H1 (cell line): ENCODE measurements at regions not wholly inside any gene's neighbourhood (a gene's known extent, or its start where the extent isn't known, plus 50 kb on each side); places are given as distances from the start of the nearest gene placed in this dataset.

Experiments
- CTCF ChIA-PET: fragments of 300-600 bp; sonication (Branson Sonifier 250); formaldehyde crosslinking; loops from one replicate; lab custom pipeline; 2021; ENCODE audit not compliant: partially characterized antibody; lab: Charles Lee
- POLR2A ChIA-PET: fragments of 300-600 bp; sonication (Branson Sonifier 250); formaldehyde crosslinking; loops from one replicate; lab custom pipeline; 2021; ENCODE audit warnings: inconsistent platforms; ENCODE audit not compliant: partially characterized antibody; lab: Charles Lee
- DNase-seq, 2 experiments: peaks; one replicate each; pipeline versions ENCODE4 v3.0.0 to v3.0.0-alpha.2; 2010 to 2022; ENCODE audit warnings: low spot score in 2 of 2, low read depth in 1 of 2, mixed read lengths in 1 of 2
- FAIRE-seq: peaks from 2 replicates; lab custom pipeline; 2011; peaks lifted over from hg19 to GRCh38; lab: Jason Lieb, UNC
- H2AFZ ChIP-seq: 2 replicates; pipeline ENCODE4 v1.8.1; 2012; ENCODE audit warnings: low read length, inconsistent platforms
- H2AK5ac ChIP-seq: 2 replicates; pipeline ENCODE4 v1.6.1; 2013; ENCODE audit warnings: low read depth, low read length
- H2BK120ac ChIP-seq: replicated peaks from 2 replicates; pipeline ENCODE3; 2013; ENCODE audit warnings: low read depth, low read length, inconsistent platforms
- H2BK12ac ChIP-seq: 2 replicates; pipeline ENCODE4 v1.6.1; 2013; ENCODE audit warnings: low read depth, low read length
- H2BK15ac ChIP-seq: 2 replicates; pipeline ENCODE4 v1.6.1; 2013; ENCODE audit warnings: low read length
- H2BK20ac ChIP-seq: 2 replicates; pipeline ENCODE4 v1.6.1; 2013; ENCODE audit warnings: low read length
- H2BK5ac ChIP-seq: 2 replicates; pipeline ENCODE4 v1.6.1; 2013; ENCODE audit warnings: low read depth, low read length
- H3K14ac ChIP-seq: 2 replicates; pipeline ENCODE4 v1.6.1; 2013; ENCODE audit warnings: inconsistent platforms; ENCODE audit not compliant: insufficient read length
- H3K18ac ChIP-seq: 2 replicates; pipeline ENCODE4 v1.6.1; 2013; ENCODE audit warnings: low read length; ENCODE audit errors: extremely low read depth
- H3K23ac ChIP-seq: 2 replicates; pipeline ENCODE4 v1.6.1; 2013; ENCODE audit warnings: inconsistent platforms; ENCODE audit not compliant: insufficient read length
- H3K23me2 ChIP-seq: 2 replicates; pipeline ENCODE4 v1.6.1; 2013; ENCODE audit warnings: low read depth, low read length
- H3K27ac ChIP-seq: 2 replicates; pipeline ENCODE4 v1.6.1; 2011; ENCODE audit warnings: low read depth, low read length, inconsistent platforms
- H3K27me3 ChIP-seq, 4 experiments: replicated peaks in 1 of 4; 1 replicate in 1 of 4; 2 replicates in 3 of 4; pipeline versions ENCODE4 v1.6.1 to v1.8.1; 2011 to 2013; ENCODE audit warnings: low read length in 3 of 4, mild to moderate bottlenecking in 3 of 4, inconsistent platforms in 2 of 4, mixed read lengths in 2 of 4, moderate library complexity in 1 of 4; ENCODE audit not compliant: control insufficient read depth in 3 of 4, insufficient read depth in 3 of 4; ENCODE audit errors: extremely low read depth in 1 of 4
- H3K36me3 ChIP-seq, 4 experiments: 2 replicates each; pipeline versions ENCODE4 v1.6.1 to v1.8.1; 2011 to 2013; ENCODE audit warnings: mild to moderate bottlenecking in 4 of 4, low read length in 3 of 4, moderate library complexity in 2 of 4, control low read depth in 1 of 4, inconsistent platforms in 1 of 4; ENCODE audit not compliant: insufficient read depth in 4 of 4, control insufficient read depth in 2 of 4
- H3K4ac ChIP-seq: replicated peaks from 2 replicates; pipeline ENCODE3; 2013; ENCODE audit warnings: low read length, low read depth, mixed read lengths, inconsistent platforms; ENCODE audit not compliant: insufficient read length
- H3K4me1 ChIP-seq, 4 experiments: replicated peaks in 1 of 4; 1 replicate in 1 of 4; 2 replicates in 3 of 4; pipeline versions ENCODE4 v1.6.1 to v1.8.1; 2011 to 2013; ENCODE audit warnings: low read length in 3 of 4, inconsistent platforms in 2 of 4, mixed read lengths in 1 of 4; ENCODE audit not compliant: insufficient read depth in 4 of 4, control insufficient read depth in 3 of 4
- H3K4me2 ChIP-seq, 2 experiments: 2 replicates each; pipeline versions ENCODE4 v1.6.1 to v1.8.1; 2011 to 2013; ENCODE audit warnings: low read depth in 2 of 2, low read length in 2 of 2, control low read depth in 1 of 2, inconsistent platforms in 1 of 2, mild to moderate bottlenecking in 1 of 2; ENCODE audit not compliant: insufficient read depth in 1 of 2
- H3K4me3 ChIP-seq, 4 experiments: fragments of 200-600, 300-600 bp in 1 of 4; sonication (generic), shearing (Covaris generic), sonication (Bioruptor Twin) in 1 of 4; 2 replicates each; pipeline versions ENCODE4 v1.5.1 to v1.8.1; 2011 to 2016; ENCODE audit warnings: low read length in 4 of 4, low read depth in 3 of 4, control low read depth in 2 of 4, inconsistent platforms in 2 of 4, mild to moderate bottlenecking in 2 of 4, mixed read lengths in 1 of 4, moderate library complexity in 1 of 4; ENCODE audit not compliant: insufficient read depth in 2 of 4; ENCODE audit errors: extremely low read depth in 1 of 4
- H3K56ac ChIP-seq: replicated peaks from 2 replicates; pipeline ENCODE3; 2013; ENCODE audit warnings: low read depth, mild to moderate bottlenecking, mixed read lengths, low read length, inconsistent platforms; ENCODE audit not compliant: insufficient read length
- H3K79me1 ChIP-seq: 2 replicates; pipeline ENCODE4 v1.6.1; 2013; ENCODE audit warnings: low read depth, low read length, control low read depth
- H3K79me2 ChIP-seq, 2 experiments: 2 replicates each; pipeline versions ENCODE4 v1.6.1 to v1.8.1; 2012 to 2013; ENCODE audit warnings: low read length in 2 of 2, mild to moderate bottlenecking in 2 of 2, inconsistent platforms in 1 of 2; ENCODE audit not compliant: insufficient read depth in 2 of 2, control insufficient read depth in 1 of 2
- H3K9ac ChIP-seq, 4 experiments: replicated peaks in 1 of 4; 1 replicate in 1 of 4; 2 replicates in 3 of 4; pipeline versions ENCODE4 v1.6.1 to v1.8.1; 2011 to 2013; ENCODE audit warnings: low read depth in 3 of 4, low read length in 3 of 4, control low read depth in 2 of 4, mild to moderate bottlenecking in 2 of 4, moderate library complexity in 2 of 4, inconsistent platforms in 1 of 4; ENCODE audit errors: extremely low read depth in 1 of 4
- H3K9me3 ChIP-seq, 2 experiments: 2 replicates each; pipeline versions ENCODE4 v1.6.1 to v1.8.1; 2012 to 2013; ENCODE audit warnings: mild to moderate bottlenecking in 2 of 2, moderate library complexity in 2 of 2, control low read depth in 1 of 2, inconsistent platforms in 1 of 2, low read depth in 1 of 2, low read length in 1 of 2, mixed read lengths in 1 of 2; ENCODE audit not compliant: insufficient read depth in 2 of 2
- H4K20me1 ChIP-seq, 2 experiments: replicated peaks in 1 of 2; 2 replicates each; pipeline versions ENCODE3 to v1.8.1; 2011 to 2013; ENCODE audit warnings: inconsistent platforms in 2 of 2, low read length in 2 of 2, mild to moderate bottlenecking in 1 of 2; ENCODE audit not compliant: insufficient read depth in 2 of 2, control insufficient read depth in 1 of 2
- H4K5ac ChIP-seq: 2 replicates; pipeline ENCODE4 v1.6.1; 2013; ENCODE audit warnings: low read length, low read depth, mixed read lengths, inconsistent platforms; ENCODE audit not compliant: insufficient read length
- H4K8ac ChIP-seq: 2 replicates; pipeline ENCODE4 v1.8.0; 2013; ENCODE audit warnings: mild to moderate bottlenecking, moderate library complexity, low read length, inconsistent platforms; ENCODE audit not compliant: insufficient read depth; ENCODE audit errors: extremely low read depth
- H4K91ac ChIP-seq: replicated peaks from 2 replicates; pipeline ENCODE3; 2013; ENCODE audit warnings: low read length, mixed read lengths, inconsistent platforms; ENCODE audit not compliant: insufficient read length
- EGR1 ChIP-seq: IDR thresholded peaks from 2 replicates; pipeline ENCODE4 v1.6.1; 2011; ENCODE audit warnings: low read depth, low read length, borderline replicate concordance
- EP300 ChIP-seq, 2 experiments: IDR thresholded peaks; 1 replicate in 1 of 2; 2 replicates in 1 of 2; pipeline ENCODE4 v1.6.1; 2011 to 2012; ENCODE audit warnings: low read depth in 2 of 2, low read length in 2 of 2, mild to moderate bottlenecking in 2 of 2, borderline replicate concordance in 1 of 2, inconsistent platforms in 1 of 2, moderate library complexity in 1 of 2
- TCF12 ChIP-seq: IDR thresholded peaks from 2 replicates; pipeline ENCODE4 v1.6.1; 2011; ENCODE audit warnings: low read depth, mild to moderate bottlenecking, low read length
- WGBS, 2 experiments: shearing (Covaris generic) in 1 of 2; methylation state at CpG; one replicate each; pipeline versions ENCODE4 v1.1.6 to v1.1.7; 2013 to 2015; ENCODE audit warnings: low lambda C conversion rate in 2 of 2, mixed read lengths in 2 of 2, inconsistent platforms in 1 of 2, low coverage in 1 of 2, missing lambda C conversion rate in 1 of 2; ENCODE audit not compliant: insufficient replicate concordance in 2 of 2, insufficient coverage in 1 of 2, insufficient read length in 1 of 2; ENCODE audit errors: extremely low coverage in 1 of 2, missing lambda C conversion rate in 1 of 2; 5-methylcytosine and 5-hydroxymethylcytosine counted together

GRCh38 chr1:34520111-34520510 is 234.7 kb upstream of the GJB5 start:
- Histone ChIP-seq H3K4me2 (no peak overlapping the region), H2BK120ac (no peak overlapping the region), H3K18ac (no peak overlapping the region), H3K79me1 (peaks cover 4% of the 10 kb centered on the region; the same call in 1 of the 2 replicates), H3K14ac (no peak overlapping the region), H2BK12ac (no peak overlapping the region), H2AK5ac (no peak overlapping the region), H3K23ac (no peak overlapping the region), H4K5ac (no peak overlapping the region), H4K8ac (no peak overlapping the region), H3K23me2 (no peaks in the 10 kb centered on the region), H4K20me1 (no peaks in the 10 kb centered on the region), H4K91ac (no peak overlapping the region), H3K9me3 (peaks cover 0 to 3% of the 10 kb centered on the region in 2 experiments; a peak in 1 of 4 replicates), H2BK15ac (no peak overlapping the region), H3K4me3 (no peak overlapping the region), H3K56ac (no peak overlapping the region), H3K4me1 (no peaks in the 10 kb centered on the region), H3K36me3 (no peaks in the 10 kb centered on the region), H2BK5ac (no peak overlapping the region), H3K9ac (no peak overlapping the region), H3K27ac (no peak overlapping the region), H2AFZ (no peak overlapping the region), H3K27me3 (no peaks in the 10 kb centered on the region), H2BK20ac (no peak overlapping the region), H3K4ac (no peak overlapping the region), H3K79me2 (no peaks in the 10 kb centered on the region)
- CTCF ChIA-PET, result interaction anchor here (0.8 to 1.3 kb wide), 5 partner anchors 11 to 223 kb away, joined by 3 to 4 read pairs (median 3); no protein-coding TSS in a partner anchor
- POLR2A ChIA-PET, result no interaction called here
- FAIRE-seq, result no peak
- no peak for DNase-seq
- 84% methylated on average over 4 of the region's 4 CpGs; no CpG with 5 or more reads in 1 of the 2 experiments for WGBS, 2 experiments
- TF ChIP-seq EGR1, result no peak
- no peak for TF ChIP-seq TCF12
- TF ChIP-seq EP300 (IDR thresholded peaks at IDR 0.05; ENCODE audit: borderline replicate concordance in 1 of 2, low read depth in 2 of 2, low read length in 2 of 2), result no peak
